Liver (tissue), 8 donors: ENCODE measurements at regions not wholly inside any gene's neighbourhood (a gene's known extent, or its start where the extent isn't known, plus 50 kb on each side); places are given as distances from the start of the nearest gene placed in this dataset.
A peak's percentile ranks its signal among the peaks of the same experiment; 100 is the strongest.

Experiments used
- DNase-seq: peaks from one replicate; pipeline ENCODE4 v3.0.0-alpha.2; 2017; ENCODE audit warnings: low spot score
- H3K27ac ChIP-seq, 2 donors: one replicate each; pipeline ENCODE4 v1.7.0; 2013; ENCODE audit warnings: inconsistent platforms in 2 of 2, low read length in 2 of 2, control low read depth in 1 of 2, low read depth in 1 of 2, mild to moderate bottlenecking in 1 of 2
- H3K27me3 ChIP-seq, 4 donors: one replicate each; pipeline versions ENCODE4 v1.6.1 to v1.7.0; 2013; ENCODE audit warnings: low read length in 3 of 4, inconsistent platforms in 1 of 4, mild to moderate bottlenecking in 1 of 4, moderate library complexity in 1 of 4; ENCODE audit not compliant: control insufficient read depth in 4 of 4, insufficient read depth in 4 of 4
- H3K36me3 ChIP-seq, 4 donors: one replicate each; pipeline versions ENCODE4 v1.6.1 to v1.7.0; 2013; ENCODE audit warnings: low read length in 3 of 4, mild to moderate bottlenecking in 3 of 4, low read depth in 1 of 4, moderate library complexity in 1 of 4; ENCODE audit not compliant: control insufficient read depth in 4 of 4, insufficient read depth in 3 of 4
- H3K4me1 ChIP-seq, 4 donors: one replicate each; pipeline versions ENCODE4 v1.6.1 to v1.7.0; 2013; ENCODE audit warnings: low read length in 3 of 4, mild to moderate bottlenecking in 3 of 4, moderate library complexity in 1 of 4; ENCODE audit not compliant: control insufficient read depth in 4 of 4, insufficient read depth in 4 of 4
- H3K4me3 ChIP-seq, 3 donors: one replicate each; pipeline versions ENCODE4 v1.6.1 to v1.7.0; 2013; ENCODE audit warnings: low read length in 3 of 3, control low read depth in 1 of 3, low read depth in 1 of 3, mild to moderate bottlenecking in 1 of 3
- H3K9ac ChIP-seq, 2 donors: one replicate each; pipeline ENCODE4 v1.7.0; 2013; ENCODE audit warnings: low read length in 2 of 2, mild to moderate bottlenecking in 2 of 2, moderate library complexity in 2 of 2, control low read depth in 1 of 2, low read depth in 1 of 2
- H3K9me3 ChIP-seq, 4 donors: one replicate each; pipeline versions ENCODE4 v1.6.1 to v1.7.0; 2013; ENCODE audit warnings: low read length in 3 of 4; ENCODE audit not compliant: control insufficient read depth in 4 of 4
- ATF3 ChIP-seq: IDR thresholded peaks from 2 replicates; pipeline ENCODE4 v1.6.1; 2016; ENCODE audit warnings: antibody characterized with exemption
- FOXA1 ChIP-seq: IDR thresholded peaks from 2 replicates; pipeline ENCODE4 v1.6.1; 2016; ENCODE audit warnings: antibody characterized with exemption
- FOXA2 ChIP-seq: IDR thresholded peaks from 2 replicates; pipeline ENCODE4 v1.6.1; 2016; ENCODE audit warnings: antibody characterized with exemption
- GABPA ChIP-seq, 2 donors: IDR thresholded peaks in 1 of 2; conservative IDR thresholded peaks in 1 of 2; 2 replicates each; pipeline ENCODE4 v1.6.1; 2016; ENCODE audit warnings: antibody characterized with exemption in 2 of 2, mild to moderate bottlenecking in 1 of 2, moderate library complexity in 1 of 2
- HNF4A ChIP-seq, 2 donors: conservative IDR thresholded peaks; 2 replicates each; pipeline ENCODE4 v1.6.1; 2016; ENCODE audit warnings: antibody characterized with exemption in 2 of 2, mild to moderate bottlenecking in 2 of 2
- HNF4G ChIP-seq: IDR thresholded peaks from 2 replicates; pipeline ENCODE4 v1.6.1; 2016; ENCODE audit warnings: antibody characterized with exemption
- JUND ChIP-seq, 2 donors: IDR thresholded peaks; 2 replicates each; pipeline ENCODE4 v1.6.1; 2016; ENCODE audit warnings: antibody characterized with exemption in 2 of 2
- NR2F2 ChIP-seq: IDR thresholded peaks from 2 replicates; pipeline ENCODE4 v1.6.1; 2016; ENCODE audit warnings: antibody characterized with exemption
- RAD21 ChIP-seq, 2 donors: IDR thresholded peaks; 2 replicates each; pipeline ENCODE4 v1.6.1; 2016; ENCODE audit warnings: antibody characterized with exemption in 2 of 2, mild to moderate bottlenecking in 2 of 2
- RXRA ChIP-seq, 2 donors: IDR thresholded peaks; 2 replicates each; pipeline ENCODE4 v1.6.1; 2017 to 2018; ENCODE audit warnings: antibody characterized with exemption in 2 of 2, mild to moderate bottlenecking in 1 of 2
- SP1 ChIP-seq: IDR thresholded peaks from 2 replicates; pipeline ENCODE4 v1.6.1; 2018; ENCODE audit warnings: antibody characterized with exemption, mild to moderate bottlenecking
- TAF1 ChIP-seq: conservative IDR thresholded peaks from 2 replicates; pipeline ENCODE4 v1.6.1; 2016; ENCODE audit warnings: antibody characterized with exemption, mild to moderate bottlenecking
- YY1 ChIP-seq: IDR thresholded peaks from 2 replicates; pipeline ENCODE4 v1.6.1; 2016; ENCODE audit warnings: antibody characterized with exemption, mild to moderate bottlenecking
- WGBS: extraction: QIAGEN DNeasy Blood & Tissue Kit; methylation state at CpG from one replicate; pipeline ENCODE4 v1.1.7; 2013; 5-methylcytosine and 5-hydroxymethylcytosine counted together
- TF ChIP-seq, protein P1 (sequence below): fragments of 150-350 bp; IDR thresholded peaks from 2 replicates; pipeline ENCODE4 v1.5.1; 2017; ENCODE audit warnings: improper control_type of control experiment, low read depth, low read length; ENCODE audit not compliant: missing input control
- TF ChIP-seq, protein P2 (sequence below): IDR thresholded peaks from 2 replicates; pipeline ENCODE4 v1.6.1; 2016; ENCODE audit warnings: antibody characterized with exemption
- TF ChIP-seq, protein P3 (sequence below): IDR thresholded peaks from 2 replicates; pipeline ENCODE4 v1.6.1; 2016; ENCODE audit warnings: antibody characterized with exemption
- donor health status: healthy.
- donor health status: healthy.
- donor health status: healthy.
- donor health status: healthy.
- donor health status: healthy.

DNA sequence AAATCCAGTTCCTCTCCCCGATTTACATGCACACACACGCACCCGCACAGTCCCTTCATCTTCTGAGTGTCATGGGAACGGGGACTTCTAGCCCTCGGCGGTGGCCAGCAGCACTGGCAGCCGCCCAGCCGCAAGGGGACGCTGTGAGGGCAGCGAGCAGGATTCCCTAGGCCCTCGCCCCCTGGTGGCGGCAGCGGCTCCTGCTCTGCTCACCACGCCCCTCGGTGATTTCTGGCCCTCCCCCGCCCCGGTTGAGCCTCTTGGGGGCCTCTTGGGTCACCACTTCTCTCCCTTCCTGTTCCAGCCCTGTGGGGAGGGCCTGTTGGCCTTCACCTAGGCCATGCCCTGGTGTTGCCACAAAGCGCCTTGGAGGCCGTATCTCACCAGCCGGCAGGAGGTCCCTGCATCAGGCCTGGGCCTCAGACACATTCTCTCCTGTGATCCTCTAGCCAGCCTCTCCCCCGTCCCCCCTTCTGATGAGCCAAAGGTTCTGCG, 75.2 kb upstream of the KSR1 start:
- Histone ChIP-seq H3K9ac (no peak overlapping the region), H3K4me3 (no peak overlapping the region)
- WGBS, result 49% methylated on average over 22 of the region's 22 CpGs

DNA sequence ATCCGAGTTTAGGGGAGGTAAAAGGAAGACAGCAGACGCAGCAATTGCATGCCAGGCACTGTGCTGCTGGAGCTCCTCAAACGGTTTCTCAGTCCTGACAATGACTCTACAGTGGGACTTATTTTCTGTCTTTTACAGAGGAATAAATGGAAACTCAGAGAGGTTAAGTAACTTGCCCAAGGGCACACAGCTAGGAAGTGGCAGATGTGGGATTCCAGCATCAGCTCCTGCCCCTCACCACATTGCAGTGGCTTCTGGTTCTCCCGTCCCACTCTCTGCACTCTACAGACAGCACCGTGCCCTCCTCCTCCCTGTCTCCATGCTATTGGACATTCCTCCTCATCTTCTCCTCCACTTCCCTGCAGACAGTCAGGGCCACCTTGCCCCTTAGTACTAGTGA, 74.2 kb upstream of the KSR1 start:
- H3K9ac ChIP-seq, result no peak overlapping the region
- H3K9me3 ChIP-seq, result no peaks in the 10 kb centered on the region
- peaks cover 0 to 6% (median 0%) of the 10 kb centered on the region in 4 donors for H3K4me1 ChIP-seq
- no peak for DNase-seq
- no peaks in the 10 kb centered on the region for H3K36me3 ChIP-seq
- no peaks in the 10 kb centered on the region for H3K27me3 ChIP-seq
- WGBS, result 91% methylated on average over 5 of the region's 5 CpGs
- no peak overlapping the region for H3K4me3 ChIP-seq
- TF ChIP-seq TAF1 (no peak), FOXA1 (no peak), SP1 (no peak), NR2F2 (no peak), YY1 (no peak)
- TF ChIP-seq, protein P1, sequence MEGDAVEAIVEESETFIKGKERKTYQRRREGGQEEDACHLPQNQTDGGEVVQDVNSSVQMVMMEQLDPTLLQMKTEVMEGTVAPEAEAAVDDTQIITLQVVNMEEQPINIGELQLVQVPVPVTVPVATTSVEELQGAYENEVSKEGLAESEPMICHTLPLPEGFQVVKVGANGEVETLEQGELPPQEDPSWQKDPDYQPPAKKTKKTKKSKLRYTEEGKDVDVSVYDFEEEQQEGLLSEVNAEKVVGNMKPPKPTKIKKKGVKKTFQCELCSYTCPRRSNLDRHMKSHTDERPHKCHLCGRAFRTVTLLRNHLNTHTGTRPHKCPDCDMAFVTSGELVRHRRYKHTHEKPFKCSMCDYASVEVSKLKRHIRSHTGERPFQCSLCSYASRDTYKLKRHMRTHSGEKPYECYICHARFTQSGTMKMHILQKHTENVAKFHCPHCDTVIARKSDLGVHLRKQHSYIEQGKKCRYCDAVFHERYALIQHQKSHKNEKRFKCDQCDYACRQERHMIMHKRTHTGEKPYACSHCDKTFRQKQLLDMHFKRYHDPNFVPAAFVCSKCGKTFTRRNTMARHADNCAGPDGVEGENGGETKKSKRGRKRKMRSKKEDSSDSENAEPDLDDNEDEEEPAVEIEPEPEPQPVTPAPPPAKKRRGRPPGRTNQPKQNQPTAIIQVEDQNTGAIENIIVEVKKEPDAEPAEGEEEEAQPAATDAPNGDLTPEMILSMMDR, result no peak
- TF ChIP-seq, protein P2, sequence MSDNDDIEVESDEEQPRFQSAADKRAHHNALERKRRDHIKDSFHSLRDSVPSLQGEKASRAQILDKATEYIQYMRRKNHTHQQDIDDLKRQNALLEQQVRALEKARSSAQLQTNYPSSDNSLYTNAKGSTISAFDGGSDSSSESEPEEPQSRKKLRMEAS, result no peak
- H3K27ac ChIP-seq, result no peak overlapping the region

More for the DNA sequence above, 75.2 kb upstream of the KSR1 start:
- Histone ChIP-seq H3K27me3 (no peaks in the 10 kb centered on the region), H3K4me1 (peaks cover 0 to 6% (median 0%) of the 10 kb centered on the region in 4 donors), H3K27ac (no peak overlapping the region), H3K9me3 (no peaks in the 10 kb centered on the region), H3K36me3 (no peaks in the 10 kb centered on the region)
- no peak for TF ChIP-seq HNF4A (conservative IDR thresholded peaks at IDR 0.05)
- TF ChIP-seq RAD21 (IDR thresholded peaks at IDR 0.05), result peak; percentile 50 to 84
- TF ChIP-seq, protein P1, result peak; percentile 87
- peak; percentile 83 for DNase-seq

DNA sequence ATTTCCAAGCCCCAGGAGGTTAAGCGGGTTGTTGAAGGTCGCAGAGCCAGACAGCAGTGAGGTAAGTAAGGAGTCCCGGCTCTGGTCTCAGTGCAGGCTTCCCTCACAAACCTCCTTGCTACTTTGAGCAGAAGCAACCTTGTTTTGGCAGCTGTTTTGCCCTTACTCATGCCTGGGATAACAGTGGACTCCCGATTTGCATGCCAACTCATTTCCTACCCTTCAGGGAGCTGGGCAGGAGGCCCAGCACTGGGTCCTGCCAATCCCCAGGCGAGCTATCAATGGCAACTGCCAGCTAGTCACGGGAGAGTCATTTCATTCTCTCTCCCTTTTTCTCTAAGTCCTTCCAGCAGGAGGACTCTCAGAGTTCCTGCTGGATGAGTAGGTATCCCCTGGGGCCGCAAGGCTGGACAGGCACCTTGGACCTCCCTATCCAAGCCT, 72.0 kb upstream of the KSR1 start:
- no peak overlapping the region for H3K27ac ChIP-seq
- DNase-seq, result no peak
- H3K9ac ChIP-seq, result no peak overlapping the region
- 55% methylated on average over 7 of the region's 7 CpGs for WGBS
- TF ChIP-seq ATF3, result no peak
- no peak for TF ChIP-seq TAF1
- no peak for TF ChIP-seq HNF4G
- TF ChIP-seq RAD21 (IDR thresholded peaks at IDR 0.05), result no peak
- TF ChIP-seq, protein P3, sequence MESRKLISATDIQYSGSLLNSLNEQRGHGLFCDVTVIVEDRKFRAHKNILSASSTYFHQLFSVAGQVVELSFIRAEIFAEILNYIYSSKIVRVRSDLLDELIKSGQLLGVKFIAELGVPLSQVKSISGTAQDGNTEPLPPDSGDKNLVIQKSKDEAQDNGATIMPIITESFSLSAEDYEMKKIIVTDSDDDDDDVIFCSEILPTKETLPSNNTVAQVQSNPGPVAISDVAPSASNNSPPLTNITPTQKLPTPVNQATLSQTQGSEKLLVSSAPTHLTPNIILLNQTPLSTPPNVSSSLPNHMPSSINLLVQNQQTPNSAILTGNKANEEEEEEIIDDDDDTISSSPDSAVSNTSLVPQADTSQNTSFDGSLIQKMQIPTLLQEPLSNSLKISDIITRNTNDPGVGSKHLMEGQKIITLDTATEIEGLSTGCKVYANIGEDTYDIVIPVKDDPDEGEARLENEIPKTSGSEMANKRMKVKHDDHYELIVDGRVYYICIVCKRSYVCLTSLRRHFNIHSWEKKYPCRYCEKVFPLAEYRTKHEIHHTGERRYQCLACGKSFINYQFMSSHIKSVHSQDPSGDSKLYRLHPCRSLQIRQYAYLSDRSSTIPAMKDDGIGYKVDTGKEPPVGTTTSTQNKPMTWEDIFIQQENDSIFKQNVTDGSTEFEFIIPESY, result no peak
- no peak for TF ChIP-seq FOXA1
- TF ChIP-seq FOXA2, result no peak
- TF ChIP-seq GABPA (IDR thresholded peaks at IDR 0.05 in 1 of 2, conservative IDR thresholded peaks at IDR 0.05 in 1 of 2), result no peak
- no peak for TF ChIP-seq JUND (IDR thresholded peaks at IDR 0.05)
- no peak for TF ChIP-seq HNF4A (conservative IDR thresholded peaks at IDR 0.05)
- no peak for TF ChIP-seq RXRA (IDR thresholded peaks at IDR 0.05)
- TF ChIP-seq, protein P2, result no peak
- TF ChIP-seq YY1, result no peak
- H3K27me3 ChIP-seq, result no peaks in the 10 kb centered on the region
- no peak overlapping the region for H3K4me3 ChIP-seq
- H3K36me3 ChIP-seq, result no peaks in the 10 kb centered on the region
- peaks cover 0 to 6% (median 0%) of the 10 kb centered on the region in 4 donors for H3K4me1 ChIP-seq
- H3K9me3 ChIP-seq, result no peaks in the 10 kb centered on the region
